Activated T-helper 1 cell treated with anti-CD3 and anti-CD28 coated beads, Interleukin-12 subunit alpha, Interleukin-12 subunit beta, Interleukin-2, Interleukin-4 antibody, amounts not matched to agents 30 ng/mL and 10 ng/mL and 1 ng/mL, durations not matched to agents 14 hours and 24 hours and 36 hours (primary cell): ENCODE measurements at regions not wholly inside any gene's neighbourhood (a gene's known extent, or its start where the extent isn't known, plus 50 kb on each side); places are given as distances from the start of the nearest gene placed in this dataset.
"Not testable (repeated sequence)": the region's sequence is repeated elsewhere in the genome, so short reads cannot be mapped to it uniquely, and the experiment has no call there.

Source experiments
- DNase-seq: peaks from one replicate; pipeline ENCODE4 v3.0.0; 2021; ENCODE audit warnings: low spot score
- H3K27ac Mint-ChIP-seq: one replicate; pipeline ENCODE4 v1.8.0; 2021; ENCODE audit warnings: mild to moderate bottlenecking, mixed read lengths
- H3K27me3 Mint-ChIP-seq: one replicate; pipeline ENCODE4 v1.8.0; 2022; ENCODE audit warnings: mild to moderate bottlenecking, moderate library complexity, mixed read lengths; ENCODE audit not compliant: insufficient read depth
- H3K36me3 Mint-ChIP-seq: one replicate; pipeline ENCODE4 v1.8.0; 2021; ENCODE audit warnings: low read depth, mixed read lengths
- H3K4me1 Mint-ChIP-seq: one replicate; pipeline ENCODE4 v1.8.0; 2021; ENCODE audit warnings: low read depth, mixed read lengths
- H3K4me3 Mint-ChIP-seq: one replicate; pipeline ENCODE4 v1.8.0; 2021; ENCODE audit warnings: mild to moderate bottlenecking, moderate library complexity, mixed read lengths
- H3K9me3 Mint-ChIP-seq: one replicate; pipeline ENCODE4 v1.8.0; 2021; ENCODE audit warnings: mixed read lengths
- intact Hi-C: fragments of 100-400 bp; cut with micrococcal nuclease; formaldehyde crosslinking; loops from one replicate; pipeline ENCODE4 v1.15.1; 2024

DNA sequence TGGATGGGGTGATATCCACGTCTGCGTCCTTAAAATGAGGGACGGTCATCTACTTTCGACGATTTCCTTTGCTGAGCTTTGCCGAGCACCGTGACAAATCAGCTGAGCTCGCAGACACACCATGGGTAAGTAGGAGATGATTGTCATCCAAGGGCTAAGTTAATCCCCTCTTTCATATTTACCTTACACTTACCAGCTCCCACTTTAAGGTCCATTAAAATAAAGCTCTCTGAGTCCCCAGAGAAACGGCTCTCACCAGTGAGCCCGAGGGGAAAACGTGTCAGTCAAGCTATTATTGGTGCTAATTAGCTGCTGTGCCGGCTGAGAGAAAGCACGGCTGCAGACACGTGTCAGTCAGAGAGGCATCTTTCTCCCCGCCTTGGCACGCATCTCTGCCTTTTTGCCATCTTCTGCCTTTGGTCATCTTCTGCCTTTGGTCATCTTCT lies 72.2 kb downstream of the CRLF2 start:
- no peak for DNase-seq
- Mint-ChIP-seq H3K27ac (no peak overlapping the region), H3K27me3 (no peaks in the 10 kb centered on the region), H3K36me3 (no peaks in the 10 kb centered on the region), H3K9me3 (no peaks in the 10 kb centered on the region), H3K4me1 (no peaks in the 10 kb centered on the region), H3K4me3 (no peak overlapping the region)
- intact Hi-C loops: no loop called here

- no peak for DNase-seq
- Mint-ChIP-seq H3K36me3 (no peaks in the 10 kb centered on the region), H3K27me3 (no peaks in the 10 kb centered on the region), H3K4me3 (no peak overlapping the region), H3K9me3 (no peaks in the 10 kb centered on the region), H3K27ac (no peak overlapping the region), H3K4me1 (no peaks in the 10 kb centered on the region)
- intact Hi-C loops: no loop called here
Measured at GRCh38 chrX:1139185-1139500, 73.3 kb downstream of the CRLF2 start.

GRCh38 chrX:1138476-1139184 lies 73.8 kb downstream of the CRLF2 start:
- intact Hi-C loops: no loop called here
- H3K4me1 Mint-ChIP-seq: no peaks in the 10 kb centered on the region
- no peak overlapping the region for H3K27ac Mint-ChIP-seq
- no peak for DNase-seq
- no peaks in the 10 kb centered on the region for H3K27me3 Mint-ChIP-seq
- H3K9me3 Mint-ChIP-seq: no peaks in the 10 kb centered on the region
- H3K36me3 Mint-ChIP-seq: no peaks in the 10 kb centered on the region
- no peak overlapping the region for H3K4me3 Mint-ChIP-seq

DNA sequence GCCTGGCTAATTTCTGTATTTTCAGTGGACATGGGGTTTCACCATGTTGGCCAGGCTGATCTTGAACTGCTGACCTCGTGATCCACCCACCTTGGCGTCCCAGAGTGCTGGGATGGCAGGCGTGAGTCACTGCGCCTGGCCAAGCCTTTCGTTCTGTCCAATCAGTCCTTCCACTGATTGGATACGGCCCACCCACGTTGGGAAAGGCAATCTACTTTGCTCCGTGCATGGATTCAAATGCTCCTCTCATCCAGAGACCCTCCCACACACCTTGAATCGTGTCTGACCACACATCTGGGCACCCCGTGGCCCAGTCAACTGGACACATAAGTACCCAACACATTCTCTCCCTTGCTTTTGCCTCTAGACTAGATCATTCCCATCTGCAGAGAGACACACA lies 74.9 kb downstream of the CRLF2 start:
- intact Hi-C loops: no loop called here
- H3K27ac Mint-ChIP-seq: no peak overlapping the region
- no peak for DNase-seq
- H3K36me3 Mint-ChIP-seq: no peaks in the 10 kb centered on the region
- H3K27me3 Mint-ChIP-seq: no peaks in the 10 kb centered on the region
- H3K4me3 Mint-ChIP-seq: no peak overlapping the region
- H3K9me3 Mint-ChIP-seq: no peaks in the 10 kb centered on the region
- H3K4me1 Mint-ChIP-seq: no peaks in the 10 kb centered on the region

GRCh38 chrX:1136582-1136981 lies 75.9 kb downstream of the CRLF2 start:
- DNase-seq, H3K27me3 Mint-ChIP-seq, H3K27ac Mint-ChIP-seq, H3K4me3 Mint-ChIP-seq, intact Hi-C loops, H3K9me3 Mint-ChIP-seq, H3K36me3 Mint-ChIP-seq, H3K4me1 Mint-ChIP-seq: not testable (repeated sequence)

GRCh38 chrX:1134976-1135375 lies 77.5 kb downstream of the CRLF2 start:
- Mint-ChIP-seq H3K4me3 (no peak overlapping the region), H3K27me3 (no peaks in the 10 kb centered on the region), H3K4me1 (no peaks in the 10 kb centered on the region), H3K36me3 (no peaks in the 10 kb centered on the region), H3K27ac (no peak overlapping the region), H3K9me3 (no peaks in the 10 kb centered on the region)
- intact Hi-C loops: no loop called here
- no peak for DNase-seq

DNA sequence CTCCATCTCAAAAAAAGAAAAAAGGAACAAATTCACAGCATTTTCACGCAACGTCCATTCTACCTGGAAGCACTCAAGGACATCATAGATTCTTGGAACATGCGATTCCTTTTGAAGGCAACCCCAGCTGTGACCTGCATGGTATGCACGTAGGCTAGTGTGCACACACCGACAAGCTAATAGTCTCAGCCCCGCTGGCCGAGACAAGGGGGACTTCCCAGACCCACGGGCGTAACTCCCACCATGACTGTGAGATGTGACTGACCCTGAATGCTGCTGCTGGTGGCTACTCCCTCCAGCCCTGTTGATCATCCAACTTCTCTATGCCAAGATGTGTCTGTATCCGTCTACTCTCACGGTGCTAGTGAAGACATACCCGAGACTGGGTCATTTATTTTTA lies 78.3 kb downstream of the CRLF2 start:
- H3K36me3 Mint-ChIP-seq: no peaks in the 10 kb centered on the region
- no peaks in the 10 kb centered on the region for H3K27me3 Mint-ChIP-seq
- no peak overlapping the region for H3K27ac Mint-ChIP-seq
- no peak overlapping the region for H3K4me3 Mint-ChIP-seq
- no peaks in the 10 kb centered on the region for H3K9me3 Mint-ChIP-seq
- DNase-seq: no peak
- intact Hi-C loops: no loop called here
- H3K4me1 Mint-ChIP-seq: no peaks in the 10 kb centered on the region

DNA sequence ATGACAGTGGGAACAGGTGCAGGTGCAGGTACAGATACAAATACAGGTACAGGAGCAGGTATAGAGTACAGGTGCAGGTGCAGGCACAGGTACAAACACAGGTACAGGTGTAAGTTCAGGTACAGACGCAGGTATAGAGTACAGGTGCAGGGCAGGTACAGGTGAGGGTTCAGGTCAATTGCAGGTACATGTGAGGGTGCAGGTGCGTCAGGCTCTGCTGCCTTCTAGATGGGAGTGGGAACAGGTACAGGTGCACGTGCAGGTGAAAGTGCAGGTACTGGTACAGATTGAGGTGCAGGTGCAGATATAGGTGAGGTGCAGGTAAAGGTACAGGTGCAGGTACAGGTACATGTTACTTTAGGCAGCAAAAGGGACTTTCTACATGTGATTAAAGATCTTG lies 85.7 kb downstream of the CRLF2 start:
- no peaks in the 10 kb centered on the region for H3K36me3 Mint-ChIP-seq
- H3K9me3 Mint-ChIP-seq: no peaks in the 10 kb centered on the region
- no peak overlapping the region for H3K4me3 Mint-ChIP-seq
- no peak overlapping the region for H3K27ac Mint-ChIP-seq
- no peaks in the 10 kb centered on the region for H3K27me3 Mint-ChIP-seq
- DNase-seq: no peak
- intact Hi-C loops: no loop called here
- H3K4me1 Mint-ChIP-seq: no peaks in the 10 kb centered on the region

- H3K4me3 Mint-ChIP-seq: no peak overlapping the region
- intact Hi-C loops: no loop called here
- no peaks in the 10 kb centered on the region for H3K4me1 Mint-ChIP-seq
- no peak overlapping the region for H3K27ac Mint-ChIP-seq
- no peaks in the 10 kb centered on the region for H3K9me3 Mint-ChIP-seq
- DNase-seq: no peak
- no peaks in the 10 kb centered on the region for H3K36me3 Mint-ChIP-seq
- H3K27me3 Mint-ChIP-seq: no peaks in the 10 kb centered on the region
Measured at GRCh38 chrX:1124531-1124930, 87.9 kb downstream of the CRLF2 start.

DNA sequence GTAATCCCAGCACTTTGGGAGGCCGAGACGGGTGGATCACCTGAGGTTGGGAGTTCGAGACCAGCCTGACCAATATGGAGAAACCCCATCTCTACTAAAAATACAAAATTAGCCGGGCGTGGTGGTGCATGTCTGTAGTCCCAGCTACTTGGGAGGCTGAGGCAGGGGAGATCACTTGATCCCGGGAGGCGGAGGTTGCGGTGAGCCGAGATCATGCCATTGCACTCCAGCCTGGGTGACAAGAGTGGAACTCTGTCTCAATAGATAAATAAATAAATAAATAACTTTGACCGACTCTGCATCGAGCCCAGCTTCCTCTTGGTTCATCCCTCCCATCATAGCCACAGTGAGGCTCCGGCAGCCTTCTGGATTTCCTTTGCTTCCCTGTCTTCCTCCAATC lies 89.6 kb downstream of the CRLF2 start:
- H3K27ac Mint-ChIP-seq, intact Hi-C loops, H3K9me3 Mint-ChIP-seq, H3K27me3 Mint-ChIP-seq, DNase-seq, H3K4me3 Mint-ChIP-seq, H3K36me3 Mint-ChIP-seq, H3K4me1 Mint-ChIP-seq: not testable (repeated sequence)

DNA sequence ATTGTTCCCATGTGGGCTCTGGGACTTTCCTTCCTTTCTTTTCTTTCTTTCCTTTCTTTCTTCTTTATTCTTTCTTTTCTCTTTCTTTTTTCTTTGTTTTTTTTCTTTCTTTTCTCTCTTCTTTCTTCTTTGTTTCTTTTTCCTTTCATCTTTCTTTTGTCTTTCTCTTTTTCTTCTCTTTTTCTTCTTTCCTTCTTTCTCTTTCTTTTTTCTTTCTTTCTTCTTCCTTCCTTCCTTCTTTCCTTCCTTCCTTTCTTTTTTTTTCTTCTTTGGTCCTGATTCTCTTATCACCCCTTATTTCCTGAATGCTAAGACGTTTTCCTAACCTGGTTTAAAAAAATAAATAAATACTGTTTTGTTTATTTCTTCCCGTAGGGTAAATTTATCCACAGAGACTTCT lies 93.2 kb downstream of the CRLF2 start:
- no peak overlapping the region for H3K4me3 Mint-ChIP-seq
- intact Hi-C loops: no loop called here
- no peaks in the 10 kb centered on the region for H3K36me3 Mint-ChIP-seq
- H3K9me3 Mint-ChIP-seq: no peaks in the 10 kb centered on the region
- peaks cover 8% of the 10 kb centered on the region for H3K27me3 Mint-ChIP-seq
- no peak for DNase-seq
- H3K27ac Mint-ChIP-seq: no peak overlapping the region
- no peaks in the 10 kb centered on the region for H3K4me1 Mint-ChIP-seq

DNA sequence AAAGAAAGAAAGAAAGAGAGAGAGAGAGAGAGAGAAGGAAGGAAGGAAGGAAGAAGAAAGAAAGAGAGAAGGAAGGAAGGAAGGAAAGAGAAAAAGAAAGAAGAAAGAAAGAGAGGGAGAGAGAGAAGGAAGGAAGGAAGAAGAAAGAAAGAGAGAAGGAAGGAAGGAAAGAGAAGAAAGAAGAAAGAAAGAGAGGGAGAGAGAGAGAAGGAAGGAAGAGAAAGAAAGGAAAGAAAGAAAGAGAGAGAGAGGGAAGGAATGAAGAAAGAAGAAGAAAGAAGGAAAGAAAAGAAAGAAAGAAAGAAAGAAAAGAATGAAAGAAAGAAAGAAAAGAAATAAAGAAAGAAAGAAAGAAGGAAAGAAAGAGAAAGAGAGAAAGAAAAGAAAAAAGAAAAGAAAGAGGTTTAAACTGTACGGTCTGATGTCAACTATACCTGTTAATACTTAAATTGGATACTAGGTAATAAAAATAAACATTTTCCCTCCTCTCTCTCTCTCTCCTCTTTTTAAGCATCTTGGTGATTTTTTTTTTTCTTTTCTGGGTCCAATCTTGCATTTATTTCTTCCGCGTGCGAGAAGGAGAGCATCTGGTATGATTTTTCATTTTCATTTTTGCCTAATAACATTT lies 93.8 kb downstream of the CRLF2 start:
- peaks cover 8% of the 10 kb centered on the region for H3K27me3 Mint-ChIP-seq

DNA sequence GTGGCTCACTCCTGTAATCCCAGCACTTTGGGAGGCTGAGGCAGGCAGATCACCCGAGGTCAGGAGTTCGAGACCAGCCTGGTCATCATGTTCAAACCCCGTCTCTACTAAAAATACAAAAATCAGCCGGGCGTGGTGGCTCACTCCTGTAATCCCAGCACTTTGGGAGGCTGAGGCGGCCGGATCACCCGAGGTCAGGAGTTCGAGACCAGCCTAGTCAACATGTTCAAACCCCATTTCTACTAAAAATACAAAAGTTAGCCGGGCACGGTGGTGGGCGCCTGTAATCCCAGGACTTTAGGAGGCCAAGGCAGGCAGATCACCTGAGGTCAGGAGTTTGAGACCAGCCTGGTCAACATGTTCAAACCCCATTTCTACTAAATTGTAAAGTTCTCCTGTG lies 97.0 kb downstream of the CRLF2 start:
- H3K4me1 Mint-ChIP-seq, H3K4me3 Mint-ChIP-seq, DNase-seq, H3K36me3 Mint-ChIP-seq, intact Hi-C loops, H3K27me3 Mint-ChIP-seq, H3K27ac Mint-ChIP-seq, H3K9me3 Mint-ChIP-seq: not testable (repeated sequence)

More for the DNA sequence above, 93.8 kb downstream of the CRLF2 start:
- Mint-ChIP-seq H3K36me3 (no peaks in the 10 kb centered on the region), H3K27ac (no peak overlapping the region), H3K9me3 (no peaks in the 10 kb centered on the region), H3K4me1 (no peaks in the 10 kb centered on the region), H3K4me3 (no peak overlapping the region)
- no peak for DNase-seq
- intact Hi-C loops: no loop called here

DNA sequence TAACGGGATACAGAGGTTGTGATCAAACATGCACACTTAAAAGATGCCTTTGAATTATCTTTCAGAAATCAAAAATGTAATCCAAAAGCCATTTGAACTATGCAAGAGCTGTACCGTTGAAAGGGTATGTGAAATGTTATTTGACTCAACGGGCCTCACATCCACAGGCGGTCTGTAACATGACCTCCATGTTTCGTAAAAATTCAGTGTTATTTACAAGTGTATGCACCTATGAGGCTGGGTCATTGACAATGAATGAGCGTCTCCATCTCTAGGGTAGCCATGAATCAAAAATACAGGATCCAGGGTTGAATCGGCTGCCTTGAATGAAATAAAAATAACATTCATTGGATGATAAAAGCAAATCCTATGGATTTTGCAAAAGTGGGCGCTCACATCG lies 100.1 kb downstream of the CRLF2 start:
- Mint-ChIP-seq H3K4me1 (peaks cover 5% of the 10 kb centered on the region), H3K27me3 (peaks cover 10% of the 10 kb centered on the region), H3K9me3 (peaks cover 8% of the 10 kb centered on the region), H3K36me3 (no peaks in the 10 kb centered on the region), H3K4me3 (no peak overlapping the region), H3K27ac (no peak overlapping the region)
- no peak for DNase-seq
- intact Hi-C loops: no loop called here
